HG02571 (cell line): ENCODE measurements at regions not wholly inside any gene's neighbourhood (a gene's known extent, or its start where the extent isn't known, plus 50 kb on each side); places are given as distances from the start of the nearest gene placed in this dataset.
"Not testable (repeated sequence)": the region's sequence is repeated elsewhere in the genome, so short reads cannot be mapped to it uniquely, and the experiment has no call there.

Experiments
- ATAC-seq: cut with Tn5 transposase; IDR thresholded peaks from one replicate; pipeline ENCODE4 v1.9.1; 2021; ENCODE audit warnings: mild to moderate bottlenecking, moderate library complexity; ENCODE audit not compliant: unreplicated experiment

DNA sequence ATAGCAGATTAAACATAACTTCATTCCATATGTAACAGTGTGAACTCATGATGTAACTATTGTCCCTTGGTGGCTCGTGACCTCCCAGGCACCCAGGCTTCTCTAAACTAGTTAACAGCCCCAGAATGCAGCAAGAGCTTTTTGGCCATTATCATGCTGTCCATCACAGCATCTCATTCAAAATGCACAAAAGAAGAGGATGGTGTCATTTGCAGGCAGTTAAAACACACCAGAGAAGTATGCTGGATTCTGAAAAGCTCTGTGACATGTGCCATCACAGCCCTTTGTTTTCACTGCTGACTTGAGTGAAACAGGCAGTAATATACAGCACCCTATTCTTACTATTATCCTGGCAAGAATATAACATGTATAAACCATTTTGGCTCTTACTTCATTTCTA lies 117.6 kb upstream of the CHMP2B start:
- no peak for ATAC-seq

DNA sequence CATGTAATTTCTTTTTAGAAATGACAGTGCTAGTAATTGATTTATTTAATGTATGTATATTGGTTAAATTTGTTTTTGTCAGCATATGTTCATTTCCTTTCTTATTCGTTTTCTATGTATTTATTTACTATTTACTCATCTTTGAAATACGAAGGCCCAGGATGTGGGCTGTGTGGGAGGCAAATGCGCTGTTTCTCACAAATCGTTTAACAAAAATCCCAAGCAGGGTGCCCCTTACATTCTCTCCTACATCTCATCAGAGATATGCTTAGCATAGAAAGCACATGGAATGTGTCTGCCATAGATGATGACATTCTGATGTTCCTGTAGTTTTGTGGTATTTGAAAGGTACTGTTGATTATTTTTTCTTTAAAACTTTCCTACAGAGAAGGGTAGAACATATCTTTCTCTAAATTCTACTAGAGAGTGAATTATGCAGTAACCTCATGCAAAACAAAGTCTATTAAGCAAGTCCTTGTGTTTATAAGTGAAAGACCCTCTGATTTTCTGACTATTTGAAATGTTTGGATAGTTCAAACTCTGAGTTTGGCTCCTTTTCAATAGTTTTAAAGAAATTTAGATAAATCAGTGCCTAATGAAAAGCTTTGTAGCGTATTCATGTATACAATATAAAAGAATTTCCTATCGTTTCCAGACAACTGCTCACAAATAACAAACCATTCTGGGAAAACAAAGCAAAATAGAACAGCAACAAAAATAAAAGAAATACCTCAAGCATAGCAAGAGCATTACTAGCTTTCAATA lies 111.1 kb upstream of the VGLL3 start:
- no peak for ATAC-seq

DNA sequence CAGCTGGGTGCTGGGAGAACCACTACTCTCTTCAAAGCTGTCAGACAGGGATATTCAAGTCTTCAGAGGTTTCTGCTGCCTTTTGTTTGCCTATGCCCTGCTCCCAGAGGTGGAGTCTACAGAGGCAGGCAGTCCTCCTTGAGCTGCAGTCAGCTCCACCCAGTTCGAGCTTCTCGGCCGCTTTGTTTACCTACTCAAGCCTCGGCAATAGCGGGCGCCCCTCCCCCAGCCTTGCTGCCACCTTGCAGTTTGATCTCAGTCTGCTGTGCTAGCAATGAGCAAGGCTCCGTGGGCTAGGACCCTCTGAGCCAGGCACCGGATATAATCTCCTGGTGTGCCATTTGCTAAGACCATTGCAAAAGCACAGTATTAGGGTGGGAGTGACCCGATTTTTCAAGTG lies 106.8 kb upstream of the VGLL3 start:
- not testable (repeated sequence) for ATAC-seq

DNA sequence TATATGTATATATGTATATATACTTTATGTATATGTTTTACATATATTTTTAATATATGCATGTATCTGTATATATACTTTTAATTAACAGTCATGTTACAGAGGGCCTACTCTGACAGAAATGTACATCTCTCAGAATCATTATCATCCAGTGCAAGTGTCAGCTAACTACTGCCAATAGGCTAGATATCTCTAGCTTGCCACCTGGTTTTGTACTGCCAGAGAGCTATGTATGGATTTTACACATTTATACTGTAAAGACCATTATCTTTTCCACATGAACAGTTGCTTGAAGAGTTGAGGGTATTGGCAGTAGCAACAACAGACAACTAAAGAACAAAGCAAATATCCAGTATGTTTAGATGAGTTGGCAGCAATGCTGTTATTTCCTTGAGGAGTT lies 99.7 kb upstream of the VGLL3 start:
- no peak for ATAC-seq

DNA sequence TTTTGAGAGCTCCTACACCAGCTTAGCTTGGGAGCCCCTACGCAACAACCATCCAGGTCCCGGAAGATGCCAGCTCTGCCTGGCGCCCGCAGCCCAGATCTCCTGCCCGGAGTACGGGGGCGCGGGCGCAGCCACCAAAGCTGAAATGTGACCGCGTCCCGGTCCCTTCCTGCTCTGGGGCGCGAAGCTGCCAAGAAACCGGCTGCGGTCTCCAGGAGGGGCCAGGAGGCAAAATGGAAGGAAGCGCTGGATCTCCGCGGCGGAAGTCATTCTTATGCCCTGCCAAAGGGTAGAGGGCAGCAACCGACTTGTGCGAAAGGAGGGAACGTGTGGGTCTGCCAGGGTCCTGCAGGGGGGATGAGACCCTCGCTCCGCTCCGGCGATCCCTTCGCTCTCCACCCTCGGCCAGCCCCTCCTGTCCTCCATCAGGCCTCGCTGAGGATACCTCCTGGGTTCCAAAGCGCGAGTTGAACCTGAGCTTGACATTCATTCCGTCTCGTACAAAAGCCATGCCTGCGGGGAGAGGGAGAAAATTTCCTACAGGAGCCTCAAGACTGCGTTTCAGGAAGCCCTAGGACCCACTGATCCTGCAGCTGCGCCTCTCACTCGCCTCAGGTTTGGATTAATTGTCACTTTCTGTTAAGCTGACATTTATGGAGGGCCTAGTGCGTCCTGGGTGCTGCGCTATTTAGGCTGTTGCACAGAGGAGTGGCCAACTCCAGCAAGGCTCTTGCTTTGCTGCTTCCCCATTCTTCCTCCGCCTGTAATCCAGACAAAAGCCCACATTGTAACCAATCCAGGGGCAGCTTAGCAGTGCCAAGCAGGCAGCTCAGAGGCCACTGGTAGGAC lies 98.3 kb upstream of the VGLL3 start:
- peak; percentile 54 for ATAC-seq

DNA sequence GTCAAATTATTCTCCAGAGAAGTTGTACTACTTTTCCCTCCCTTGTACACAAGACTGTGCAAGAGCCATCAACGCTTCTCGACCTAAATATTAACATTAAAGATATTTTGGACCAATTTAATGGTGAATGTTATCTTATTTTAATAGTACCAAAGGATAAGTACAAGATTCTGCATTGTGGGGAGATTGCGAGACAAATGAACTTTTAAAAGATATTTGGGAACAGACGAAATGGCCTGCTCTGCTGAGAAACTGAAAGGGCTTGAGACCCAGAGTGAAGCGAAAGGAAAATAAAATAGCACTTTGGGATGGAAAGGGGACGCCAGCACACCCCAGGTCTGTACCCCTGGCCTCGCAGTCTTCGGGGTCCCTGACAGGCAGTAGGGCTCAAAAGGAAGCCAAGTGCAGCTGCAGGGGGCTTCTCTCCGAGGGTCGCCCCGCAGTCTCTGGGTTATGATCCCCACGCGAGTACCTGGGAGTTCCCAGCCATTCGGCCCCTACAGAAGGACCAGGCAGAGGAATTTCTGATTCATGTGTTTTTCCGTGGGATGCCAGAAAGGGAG lies 97.6 kb upstream of the VGLL3 start:
- peak; percentile 9 for ATAC-seq

DNA sequence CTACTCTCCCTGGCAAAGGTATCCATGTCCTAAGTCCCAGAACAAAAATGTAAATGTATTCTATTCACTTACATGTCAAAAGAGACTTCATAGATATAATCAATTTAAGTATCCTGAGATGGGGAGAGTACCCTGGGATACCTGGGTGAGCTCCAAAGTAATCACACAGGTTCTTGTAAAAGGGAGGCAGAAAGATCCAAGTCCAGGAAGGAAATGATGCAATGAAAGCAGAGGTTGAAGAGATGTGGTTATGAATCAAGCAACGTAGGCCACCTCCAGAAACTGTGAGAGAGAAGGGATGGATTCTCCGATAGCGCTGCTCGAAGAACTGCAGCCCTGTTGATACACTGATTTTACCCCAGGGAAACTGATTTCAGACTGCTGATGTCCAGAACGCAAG lies 93.9 kb upstream of the VGLL3 start:
- no peak for ATAC-seq

DNA sequence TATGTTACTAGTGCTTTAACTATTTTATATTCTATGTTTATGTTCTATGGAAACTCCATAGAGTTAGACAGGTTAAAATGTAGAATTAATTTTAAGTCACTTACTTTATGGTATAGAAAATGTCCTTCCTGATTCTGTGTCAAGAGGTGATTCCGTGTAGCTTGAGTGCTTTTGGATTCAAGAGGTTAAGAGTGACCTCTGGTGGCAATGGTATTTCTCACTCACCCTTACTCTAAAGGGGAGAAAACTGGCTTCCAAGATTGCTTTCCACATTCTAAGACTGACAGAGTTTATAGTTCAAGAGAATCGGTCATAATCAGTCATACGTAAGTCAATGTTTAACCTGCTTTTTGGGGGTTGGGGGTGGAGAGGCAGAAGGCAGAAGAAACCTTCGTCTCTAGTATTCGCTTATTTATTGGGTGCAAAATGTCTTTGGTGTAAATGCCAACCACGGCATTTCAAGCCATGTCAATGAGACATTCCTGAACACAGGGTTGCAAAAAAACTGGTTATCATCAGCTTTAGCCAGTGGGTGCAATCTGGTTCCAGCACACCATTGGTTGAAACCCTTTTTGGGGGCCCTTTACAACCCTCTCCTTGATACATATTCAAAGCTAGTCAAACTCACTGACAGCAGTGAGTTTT lies 92.0 kb upstream of the VGLL3 start:
- peak; percentile 73 for ATAC-seq

DNA sequence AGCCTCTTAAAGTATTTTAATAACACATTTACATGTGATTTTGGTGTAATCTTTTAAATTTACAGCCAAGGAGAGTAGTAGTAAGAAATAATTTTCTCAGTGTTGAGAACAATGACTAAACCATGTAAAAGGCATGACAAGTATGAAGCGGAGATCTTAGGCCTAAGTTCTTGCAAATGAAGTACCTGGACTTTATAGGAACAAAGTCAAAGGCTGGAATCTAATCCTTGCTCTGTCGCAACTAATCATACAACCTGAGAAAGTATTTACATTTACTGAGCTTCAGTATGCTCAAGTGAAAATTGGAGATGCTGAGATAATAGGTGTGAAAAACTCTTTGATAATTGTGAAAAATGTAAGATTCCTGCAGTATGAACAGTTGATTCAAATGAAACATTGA lies 86.4 kb upstream of the VGLL3 start:
- no peak for ATAC-seq

DNA sequence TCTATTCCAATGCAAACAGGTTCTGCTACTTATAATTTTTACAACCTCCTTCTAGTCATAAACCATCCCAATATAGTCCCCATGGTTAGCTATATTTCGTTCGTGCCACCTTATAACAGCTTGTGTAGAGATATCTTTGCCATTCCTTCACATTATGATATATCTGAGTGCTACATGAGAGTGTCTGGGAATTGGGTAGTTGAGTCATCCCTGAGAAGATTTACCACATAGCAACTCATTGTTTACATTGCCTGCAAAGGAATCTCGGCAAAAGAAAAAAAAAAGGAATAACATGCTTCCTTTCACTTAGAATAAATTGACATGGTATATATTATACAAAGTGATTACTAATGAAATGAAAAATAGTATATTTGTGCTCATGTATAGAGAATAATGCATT lies 86.0 kb upstream of the VGLL3 start:
- ATAC-seq = no peak

DNA sequence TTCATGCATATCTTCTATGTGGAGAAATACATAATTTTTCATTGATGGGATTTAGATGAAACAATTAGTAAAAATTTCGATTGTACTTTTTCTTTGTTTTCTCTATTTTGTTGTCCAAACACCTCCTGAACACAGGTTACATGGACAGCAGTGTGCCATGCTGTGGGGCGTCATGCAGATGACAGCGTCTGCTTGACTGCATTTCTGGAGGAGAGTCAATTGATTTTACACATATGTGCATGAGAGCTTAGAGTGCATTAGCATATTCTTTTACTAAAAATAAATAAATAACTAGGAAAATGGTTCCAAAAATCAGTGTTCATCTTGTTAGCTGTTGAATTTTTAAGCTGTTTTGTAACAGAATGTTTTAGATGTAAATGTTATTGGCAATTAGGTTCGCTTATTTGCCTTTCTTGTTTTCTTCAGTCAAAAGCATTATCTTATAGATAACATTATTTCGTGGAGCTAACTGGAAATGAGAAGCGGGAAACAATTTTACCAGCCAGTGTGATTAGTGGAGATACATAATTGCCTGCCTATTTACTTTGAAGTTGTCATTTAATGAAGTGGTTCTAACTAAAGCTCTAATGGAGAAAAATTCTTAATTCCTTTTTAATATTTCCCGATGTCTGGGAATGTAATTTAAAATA lies 82.7 kb upstream of the VGLL3 start:
- no peak for ATAC-seq

DNA sequence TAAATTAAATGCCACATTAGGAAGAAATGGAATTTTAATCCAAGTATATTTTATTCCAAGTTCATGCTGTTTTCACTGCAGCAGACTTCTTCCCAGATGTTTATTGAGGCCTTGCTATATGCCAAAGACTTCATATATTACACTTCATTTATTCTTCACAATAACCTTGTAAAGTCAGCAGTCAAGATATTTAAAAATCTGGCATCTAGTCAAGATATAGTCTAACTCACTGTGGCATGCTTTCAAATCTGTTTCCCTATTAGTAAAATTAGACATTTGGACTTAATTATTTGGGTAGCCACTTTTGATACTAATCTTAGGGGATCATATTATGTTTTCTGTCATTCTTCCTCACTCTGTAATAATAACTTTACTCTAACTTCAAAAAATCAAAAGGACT lies 81.5 kb upstream of the VGLL3 start:
- no peak for ATAC-seq

DNA sequence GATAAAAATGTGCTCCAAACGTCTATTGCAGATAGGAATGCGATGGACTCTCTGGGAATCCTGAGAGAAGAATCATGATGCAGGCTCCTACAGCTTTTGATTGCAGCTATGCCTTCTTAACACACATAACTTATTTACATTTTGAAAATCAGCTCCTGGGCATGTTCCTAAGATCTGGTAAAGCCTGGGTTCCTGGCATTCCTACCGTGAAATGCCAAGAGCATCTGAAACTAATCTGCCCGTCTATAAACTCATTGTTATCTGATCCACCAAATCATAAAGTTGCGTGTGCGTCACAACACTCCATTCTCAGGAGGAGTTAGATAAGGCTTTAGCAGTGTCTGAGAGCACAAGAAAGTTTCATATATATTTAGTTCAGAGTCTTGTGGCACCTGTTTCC lies 79.0 kb upstream of the VGLL3 start:
- no peak for ATAC-seq

DNA sequence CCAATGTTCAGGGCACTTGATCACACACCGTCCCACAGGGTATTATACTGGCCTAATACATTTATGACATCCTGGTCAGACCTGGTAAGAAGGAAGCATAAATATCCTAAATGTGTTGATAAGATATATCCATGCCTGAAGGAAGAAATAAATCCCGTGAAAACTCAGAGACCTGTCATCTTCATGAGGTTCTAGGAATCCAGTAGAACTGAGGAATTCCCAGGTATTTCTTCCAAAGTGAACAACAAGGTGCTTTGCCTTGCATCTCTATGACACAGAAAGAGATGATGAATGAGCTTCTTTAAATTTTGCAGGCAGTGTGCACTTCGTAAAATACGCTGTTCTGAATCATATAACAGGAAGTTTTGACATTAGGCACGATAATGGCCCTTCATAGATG lies 78.1 kb upstream of the VGLL3 start:
- ATAC-seq = no peak

DNA sequence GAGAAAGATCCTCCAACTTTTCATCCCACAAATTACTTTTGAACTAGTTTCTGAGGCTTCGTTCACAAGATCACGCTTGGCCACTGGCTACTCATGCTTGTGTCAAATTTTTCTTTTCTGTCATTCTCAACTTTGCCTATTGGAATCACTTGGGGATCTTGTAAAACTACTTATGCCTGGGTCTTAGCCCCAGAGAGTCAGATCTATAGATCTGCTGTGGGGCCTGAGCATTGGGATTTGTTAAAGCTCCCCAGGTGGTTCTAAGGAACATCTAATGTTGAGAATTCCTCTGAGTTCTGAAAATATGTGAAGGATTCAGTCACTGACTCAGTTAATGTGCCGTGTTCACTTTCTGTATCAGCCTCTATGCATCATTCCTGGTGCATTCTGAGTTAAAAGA lies 71.7 kb upstream of the VGLL3 start:
- ATAC-seq = no peak

DNA sequence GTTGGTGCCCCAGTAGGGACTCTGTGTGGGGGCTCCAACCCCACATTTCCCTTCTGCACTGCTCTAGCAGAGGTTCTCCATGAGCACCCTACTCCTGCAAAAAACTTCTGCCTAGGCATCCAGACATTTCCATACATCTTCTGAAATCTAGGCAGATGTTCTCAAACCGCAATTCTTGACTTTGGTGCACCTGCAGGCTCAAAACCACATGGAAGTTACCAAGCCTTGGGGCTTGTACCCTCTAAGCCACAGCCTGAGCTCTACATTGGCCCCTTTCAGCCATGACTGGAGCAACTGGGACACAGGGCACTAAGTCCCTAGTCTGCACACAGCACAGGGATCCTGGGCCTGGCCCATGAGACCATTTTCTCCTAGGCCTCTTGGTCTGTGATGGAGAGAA lies 66.5 kb upstream of the VGLL3 start:
- ATAC-seq = no peak

DNA sequence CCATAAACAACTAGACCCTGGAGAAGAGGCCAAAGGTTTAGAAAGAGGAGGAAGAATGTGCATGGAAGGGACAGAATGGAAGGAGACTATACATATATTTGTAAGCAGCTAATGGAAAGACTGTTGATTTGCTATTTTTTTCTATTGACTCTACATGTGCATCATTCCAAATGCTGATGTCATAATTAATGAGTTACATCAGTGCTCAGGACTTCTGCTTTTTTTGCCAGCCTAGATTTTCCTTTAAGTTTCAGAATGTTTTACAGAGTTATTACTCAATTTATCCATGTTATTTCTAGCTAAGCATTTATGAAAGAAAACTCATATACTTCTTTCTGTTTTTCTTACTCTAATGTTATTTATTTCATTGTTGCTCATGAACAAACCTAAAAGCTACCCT lies 62.6 kb upstream of the VGLL3 start:
- no peak for ATAC-seq

DNA sequence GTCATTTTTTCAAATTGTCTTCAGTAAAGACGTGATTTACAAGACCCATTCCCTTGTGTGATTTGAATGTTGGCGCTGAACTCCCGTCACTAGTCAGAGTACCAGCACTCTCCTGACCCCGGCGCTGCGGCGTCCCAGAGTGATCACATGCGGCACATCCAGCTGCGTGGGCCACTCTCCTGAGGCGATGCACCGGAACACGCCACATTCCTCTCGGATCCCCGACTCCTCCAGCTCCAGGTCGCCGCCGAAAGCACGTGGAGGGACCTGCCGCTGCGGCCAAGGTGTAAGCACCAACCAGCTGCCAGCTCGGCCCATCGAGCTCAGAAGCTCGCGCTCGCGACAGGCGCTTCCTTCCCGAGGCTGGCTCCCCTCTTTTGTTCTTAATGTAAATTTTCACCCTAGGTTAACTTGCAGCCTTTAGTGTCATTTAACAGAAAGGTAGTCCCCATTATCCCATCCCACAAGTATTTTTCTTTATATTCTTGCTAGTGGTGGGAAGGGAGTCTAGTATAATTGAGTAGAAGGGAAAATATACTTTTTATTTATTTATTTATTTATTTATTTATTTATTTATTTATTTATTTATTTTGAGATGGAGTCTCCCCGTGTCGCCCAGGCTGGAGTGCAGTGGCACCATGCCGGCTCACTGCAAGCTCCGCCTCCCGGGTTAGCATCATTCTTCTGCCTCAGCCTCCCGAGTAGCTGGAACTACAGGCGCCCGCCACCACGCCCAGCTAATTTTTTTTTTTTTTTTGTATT lies 61.7 kb upstream of the VGLL3 start:
- no peak for ATAC-seq

DNA sequence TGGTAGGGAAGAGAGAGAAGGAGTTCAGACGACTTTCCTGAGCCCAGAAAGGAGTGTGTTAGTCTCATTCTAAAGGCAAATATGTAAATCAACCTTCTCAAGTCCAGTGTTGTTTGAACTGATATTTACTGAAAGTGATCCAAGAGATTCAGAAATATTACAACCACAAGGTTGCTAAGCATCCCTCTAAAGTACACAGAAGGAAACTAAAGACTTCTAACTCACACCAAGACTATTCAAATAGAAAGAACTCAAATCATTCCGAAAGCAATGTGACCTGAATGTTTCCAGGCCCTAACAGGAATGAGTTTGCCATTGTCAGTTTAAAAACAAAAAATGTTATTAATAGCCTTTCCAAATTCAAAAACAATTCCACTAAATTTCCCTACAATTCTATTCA lies 56.9 kb upstream of the VGLL3 start:
- ATAC-seq = no peak

DNA sequence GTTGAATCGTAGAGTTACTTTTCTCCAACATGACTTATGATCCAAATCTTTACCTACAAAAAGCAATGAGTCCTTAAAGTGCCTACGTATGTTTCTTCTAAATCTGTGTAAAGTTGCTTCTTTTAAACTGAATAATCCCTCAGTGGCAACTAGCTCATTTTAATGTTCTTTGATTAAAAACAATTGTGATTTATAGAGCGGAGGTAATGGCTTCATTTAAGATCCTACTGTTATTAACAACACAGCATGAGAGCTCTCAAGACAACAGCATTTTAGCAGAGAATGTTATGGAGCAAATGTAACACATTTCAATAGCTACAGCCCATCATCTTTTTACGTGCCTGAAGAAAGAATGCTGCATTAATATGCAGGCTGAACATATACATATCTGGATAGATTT lies 55.3 kb upstream of the VGLL3 start:
- no peak for ATAC-seq
